SK-N-SH (cell line): ENCODE measurements at regions not wholly inside any gene's neighbourhood (a gene's known extent, or its start where the extent isn't known, plus 50 kb on each side); places are given as distances from the start of the nearest gene placed in this dataset.

Experiments
- CTCF ChIA-PET: fragments of 300-600, 350-600 bp; formaldehyde crosslinking; extraction: SDS; loops from one replicate; lab custom pipeline; 2021; lab: Yijun Ruan, JAX
- POLR2A ChIA-PET: fragments of 350-600 bp; sonication (Branson Sonifier 250); formaldehyde crosslinking; extraction: SDS; loops from one replicate; lab custom pipeline; 2020; ENCODE audit warnings: antibody characterized with exemption, inconsistent platforms; lab: Yijun Ruan, JAX
- DNase-seq: peaks from one replicate; pipeline ENCODE4 v3.0.0; 2012
- H2AFZ ChIP-seq: fragments of 200-600 bp; sonication (generic); 2 replicates; pipeline ENCODE4 v1.8.1; 2016; ENCODE audit warnings: antibody characterized with exemption, mild to moderate bottlenecking, low read depth
- H3F3A ChIP-seq: fragments of 200-600 bp; sonication (generic); replicated peaks from 2 replicates; pipeline ENCODE3; 2016; ENCODE audit warnings: antibody characterized with exemption, mild to moderate bottlenecking; ENCODE audit not compliant: insufficient read depth
- H3K27ac ChIP-seq, 2 experiments: fragments of 200-500 bp in 1 of 2; fragments of 200-600 bp in 1 of 2; sonication (Bioruptor generic) in 1 of 2; sonication (generic), shearing (Covaris generic) in 1 of 2; 2 replicates each; pipeline versions ENCODE4 v1.5.1 to v1.6.1; 2014 to 2016; ENCODE audit warnings: low read depth in 2 of 2, inconsistent platforms in 1 of 2, low read length in 1 of 2, mild to moderate bottlenecking in 1 of 2, mixed read lengths in 1 of 2
- H3K27me3 ChIP-seq: fragments of 200-600 bp; sonication (generic), shearing (Covaris generic); 2 replicates; pipeline ENCODE4 v1.6.1; 2016; ENCODE audit warnings: mixed run types; ENCODE audit not compliant: insufficient read depth
- H3K36me3 ChIP-seq, 2 experiments: fragments of 200-500 bp in 1 of 2; fragments of 200-600 bp in 1 of 2; sonication (Bioruptor generic) in 1 of 2; sonication (generic) in 1 of 2; replicated peaks in 1 of 2; 2 replicates each; pipeline versions ENCODE3 to v1.5.1; 2014 to 2016; ENCODE audit warnings: low read length in 1 of 2, mild to moderate bottlenecking in 1 of 2; ENCODE audit not compliant: insufficient read depth in 2 of 2, control insufficient read depth in 1 of 2
- H3K4me1 ChIP-seq, 2 experiments: fragments of 200-500 bp in 1 of 2; fragments of 200-600 bp in 1 of 2; sonication (Bioruptor generic) in 1 of 2; sonication (generic), shearing (Covaris generic) in 1 of 2; 2 replicates each; pipeline versions ENCODE4 v1.5.1 to v1.6.1; 2014 to 2016; ENCODE audit warnings: low read depth in 1 of 2, low read length in 1 of 2, mixed run types in 1 of 2; ENCODE audit not compliant: insufficient read depth in 2 of 2, control insufficient read depth in 1 of 2
- H3K4me2 ChIP-seq: fragments of 200-600 bp; sonication (generic), shearing (Covaris generic); 2 replicates; pipeline ENCODE4 v1.6.1; 2017; ENCODE audit warnings: mixed run types
- H3K4me3 ChIP-seq, 2 experiments: fragments of 200-500 bp in 1 of 2; fragments of 200-600 bp in 1 of 2; sonication (Bioruptor generic) in 1 of 2; sonication (generic), shearing (Covaris generic) in 1 of 2; 2 replicates each; pipeline versions ENCODE4 v1.5.1 to v1.8.1; 2014 to 2016; ENCODE audit warnings: low read depth in 2 of 2, inconsistent platforms in 1 of 2, low read length in 1 of 2, mild to moderate bottlenecking in 1 of 2, mixed read lengths in 1 of 2, moderate library complexity in 1 of 2
- H3K79me2 ChIP-seq: fragments of 200-600 bp; sonication (generic); 2 replicates; pipeline ENCODE4 v1.8.1; 2017; ENCODE audit warnings: mild to moderate bottlenecking; ENCODE audit not compliant: insufficient read depth
- H3K9ac ChIP-seq: fragments of 200-600 bp; sonication (generic); 2 replicates; pipeline ENCODE4 v1.6.1; 2017; ENCODE audit warnings: mixed run types
- H3K9me2 ChIP-seq: fragments of 200-600 bp; sonication (generic); 2 replicates; pipeline ENCODE4 v1.6.1; 2017; ENCODE audit warnings: mixed run types
- H3K9me3 ChIP-seq: fragments of 200-600 bp; sonication (generic); 2 replicates; pipeline ENCODE4 v1.6.1; 2017; ENCODE audit warnings: mixed run types, mild to moderate bottlenecking, moderate library complexity
- H4K20me1 ChIP-seq: fragments of 200-600 bp; sonication (generic); 2 replicates; pipeline ENCODE4 v1.6.1; 2017; ENCODE audit warnings: mild to moderate bottlenecking, mixed run types; ENCODE audit not compliant: insufficient read depth
- CHD2 ChIP-seq: fragments of 150-350 bp; IDR thresholded peaks from 2 replicates; pipeline ENCODE4 v1.6.1; 2018; ENCODE audit warnings: low read length; ENCODE audit not compliant: partially characterized antibody
- ELF1 ChIP-seq: IDR thresholded peaks from 2 replicates; pipeline ENCODE4 v1.4.0; 2012
- EP300 ChIP-seq, 2 experiments: IDR thresholded peaks; 2 replicates each; pipeline versions ENCODE4 v1.4.0 to v1.6.1; 2012; ENCODE audit warnings: borderline replicate concordance in 1 of 2, low read depth in 1 of 2, low read length in 1 of 2
- EZH2phosphoT487 ChIP-seq: fragments of 200-600 bp; sonication (generic); IDR thresholded peaks from 2 replicates; pipeline ENCODE4 v1.6.1; 2017; ENCODE audit warnings: low read depth, mixed run types, mild to moderate bottlenecking, antibody characterized with exemption, moderate library complexity, borderline replicate concordance
- FOSL2 ChIP-seq: IDR thresholded peaks from 2 replicates; pipeline ENCODE4 v1.4.0; 2012; ENCODE audit warnings: low read depth, mild to moderate bottlenecking, moderate library complexity, borderline replicate concordance
- FOXM1 ChIP-seq: IDR thresholded peaks from 2 replicates; pipeline ENCODE4 v1.4.0; 2012; ENCODE audit warnings: low read depth, mild to moderate bottlenecking
- GABPA ChIP-seq: IDR thresholded peaks from 2 replicates; pipeline ENCODE4 v1.4.0; 2012; ENCODE audit warnings: low read depth, mild to moderate bottlenecking
- GATA2 ChIP-seq: sonication (generic); formaldehyde crosslinking; IDR thresholded peaks from 2 replicates; pipeline ENCODE4 v1.5.0; 2020; ENCODE audit warnings: mild to moderate bottlenecking, missing genetic modification reagents
- MEF2A ChIP-seq: IDR thresholded peaks from 2 replicates; pipeline ENCODE4 v1.4.0; 2012; ENCODE audit warnings: low read depth, borderline replicate concordance
- MXI1 ChIP-seq: IDR thresholded peaks from 2 replicates; pipeline ENCODE4 v1.6.1; 2012; ENCODE audit warnings: mild to moderate bottlenecking, low read depth, low read length, improper control_type of control experiment
- NFIC ChIP-seq: IDR thresholded peaks from 2 replicates; pipeline ENCODE4 v1.4.0; 2012; ENCODE audit warnings: borderline replicate concordance
- POLR2AphosphoS5 ChIP-seq: IDR thresholded peaks from 2 replicates; pipeline ENCODE4 v1.6.1; 2012; ENCODE audit warnings: low read depth, low read length
- RAD21 ChIP-seq: IDR thresholded peaks from 2 replicates; pipeline ENCODE4 v1.6.1; 2012; ENCODE audit warnings: mild to moderate bottlenecking, low read length
- RCOR1 ChIP-seq: fragments of 150-350 bp; IDR thresholded peaks from 2 replicates; pipeline ENCODE4 v1.6.1; 2017; ENCODE audit warnings: antibody characterized with exemption, low read length
- RFX5 ChIP-seq: IDR thresholded peaks from 2 replicates; pipeline ENCODE4 v1.6.1; 2012; ENCODE audit warnings: mild to moderate bottlenecking, improper control_type of control experiment, low read length
- RXRA ChIP-seq: IDR thresholded peaks from 2 replicates; pipeline ENCODE4 v1.4.0; 2012; ENCODE audit warnings: low read depth, mild to moderate bottlenecking, borderline replicate concordance
- SMC3 ChIP-seq: IDR thresholded peaks from 2 replicates; pipeline ENCODE4 v1.6.1; 2012; ENCODE audit warnings: low read depth, low read length, improper control_type of control experiment
- TAF1 ChIP-seq: IDR thresholded peaks from 2 replicates; pipeline ENCODE4 v1.6.1; 2012; ENCODE audit warnings: low read depth, mild to moderate bottlenecking, low read length, moderate library complexity, borderline replicate concordance
- TEAD4 ChIP-seq: IDR thresholded peaks from 2 replicates; pipeline ENCODE4 v1.4.0; 2012; ENCODE audit warnings: mild to moderate bottlenecking, borderline replicate concordance; ENCODE audit not compliant: insufficient read depth
- WGBS: methylation state at CpG from one replicate; pipeline ENCODE4 v1.1.6; 2017; ENCODE audit warnings: low lambda C conversion rate; 5-methylcytosine and 5-hydroxymethylcytosine counted together
- TF ChIP-seq, protein P1 (sequence below): fragments of 150-350 bp; IDR thresholded peaks from 2 replicates; pipeline ENCODE4 v1.6.1; 2017; ENCODE audit warnings: antibody characterized with exemption, low read length, low read depth, borderline replicate concordance
- TF ChIP-seq, protein P2 (sequence below): fragments of 150-350 bp; IDR thresholded peaks from 2 replicates; pipeline ENCODE4 v1.6.1; 2016; ENCODE audit warnings: mild to moderate bottlenecking, low read depth, low read length
- TF ChIP-seq, protein P3 (sequence below): IDR thresholded peaks from 2 replicates; pipeline ENCODE4 v1.4.0; 2012; ENCODE audit warnings: low read depth, borderline replicate concordance
- TF ChIP-seq, protein P4 (sequence below): IDR thresholded peaks from 2 replicates; pipeline ENCODE4 v1.4.0; 2012; ENCODE audit warnings: low read depth
- TF ChIP-seq, protein P5 (sequence below): IDR thresholded peaks from 2 replicates; pipeline ENCODE4 v1.4.0; 2012; ENCODE audit warnings: low read depth, borderline replicate concordance

DNA sequence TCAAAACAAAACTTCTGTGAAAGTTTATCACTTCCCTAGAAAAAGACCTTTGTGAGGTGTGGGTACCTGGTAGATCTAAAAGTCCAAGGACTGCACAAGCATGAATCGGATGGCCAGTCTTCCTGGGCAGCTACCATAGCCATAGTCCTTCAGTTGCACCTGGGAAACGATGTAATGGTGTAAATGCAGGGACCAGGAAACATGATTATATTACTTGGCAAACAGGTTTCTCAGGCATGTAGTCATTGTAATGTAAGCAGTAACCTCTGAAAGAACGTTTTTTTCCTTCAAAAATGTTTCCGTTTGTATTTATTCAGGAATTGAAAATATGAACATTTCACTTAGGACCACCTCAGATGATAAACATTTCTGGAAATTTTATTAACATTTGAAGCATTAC, 433.4 kb downstream of the DTWD2 start:
- no peaks in the 10 kb centered on the region for H3K36me3 ChIP-seq
- H3K4me3 ChIP-seq, result no peak overlapping the region
- no peaks in the 10 kb centered on the region for H3F3A ChIP-seq
- no peaks in the 10 kb centered on the region for H3K9me2 ChIP-seq
- H3K9ac ChIP-seq, result no peak overlapping the region
- no peak overlapping the region for H3K4me2 ChIP-seq
- H2AFZ ChIP-seq, result no peak overlapping the region
- no peaks in the 10 kb centered on the region for H4K20me1 ChIP-seq
- H3K79me2 ChIP-seq, result no peaks in the 10 kb centered on the region
- H3K27me3 ChIP-seq, result no peaks in the 10 kb centered on the region
- 29% methylated on average over 4 of the region's 4 CpGs for WGBS
- DNase-seq, result no peak
- H3K4me1 ChIP-seq, result no peaks in the 10 kb centered on the region
- H3K9me3 ChIP-seq, result no peaks in the 10 kb centered on the region
- ChIA-PET CTCF (no interaction called here), POLR2A (no interaction called here)
- no peak for TF ChIP-seq FOSL2
- TF ChIP-seq, protein P1, sequence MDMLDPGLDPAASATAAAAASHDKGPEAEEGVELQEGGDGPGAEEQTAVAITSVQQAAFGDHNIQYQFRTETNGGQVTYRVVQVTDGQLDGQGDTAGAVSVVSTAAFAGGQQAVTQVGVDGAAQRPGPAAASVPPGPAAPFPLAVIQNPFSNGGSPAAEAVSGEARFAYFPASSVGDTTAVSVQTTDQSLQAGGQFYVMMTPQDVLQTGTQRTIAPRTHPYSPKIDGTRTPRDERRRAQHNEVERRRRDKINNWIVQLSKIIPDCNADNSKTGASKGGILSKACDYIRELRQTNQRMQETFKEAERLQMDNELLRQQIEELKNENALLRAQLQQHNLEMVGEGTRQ, result no peak
- TF ChIP-seq, protein P2, sequence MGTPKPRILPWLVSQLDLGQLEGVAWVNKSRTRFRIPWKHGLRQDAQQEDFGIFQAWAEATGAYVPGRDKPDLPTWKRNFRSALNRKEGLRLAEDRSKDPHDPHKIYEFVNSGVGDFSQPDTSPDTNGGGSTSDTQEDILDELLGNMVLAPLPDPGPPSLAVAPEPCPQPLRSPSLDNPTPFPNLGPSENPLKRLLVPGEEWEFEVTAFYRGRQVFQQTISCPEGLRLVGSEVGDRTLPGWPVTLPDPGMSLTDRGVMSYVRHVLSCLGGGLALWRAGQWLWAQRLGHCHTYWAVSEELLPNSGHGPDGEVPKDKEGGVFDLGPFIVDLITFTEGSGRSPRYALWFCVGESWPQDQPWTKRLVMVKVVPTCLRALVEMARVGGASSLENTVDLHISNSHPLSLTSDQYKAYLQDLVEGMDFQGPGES, result no peak
- TF ChIP-seq GATA2 (CRISPR knock-in tag), result no peak
- no peak for TF ChIP-seq SMC3
- no peak for TF ChIP-seq RAD21
- TF ChIP-seq TAF1, result no peak
- H3K27ac ChIP-seq, result no peak overlapping the region

DNA sequence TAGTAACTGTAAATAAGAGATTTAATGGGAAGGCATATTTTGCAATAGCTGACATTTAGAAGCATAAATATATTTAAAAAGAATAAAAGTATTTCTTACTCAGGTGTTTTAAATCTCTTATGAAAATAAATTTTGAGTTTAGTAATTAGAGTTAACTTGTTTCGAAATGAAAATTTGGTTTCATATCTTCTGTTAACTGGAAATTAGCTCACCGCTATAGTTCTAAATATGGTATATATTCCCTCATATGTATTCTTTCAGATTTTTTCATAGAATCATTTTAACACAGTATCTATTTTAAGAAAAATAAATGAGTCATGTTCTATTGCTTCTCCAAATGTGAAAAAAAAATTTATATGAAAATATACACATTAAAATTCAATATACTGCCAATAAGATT, 434.1 kb downstream of the DTWD2 start:
- WGBS, result 40% methylated on average over 2 of the region's 2 CpGs
- POLR2A ChIA-PET, result no interaction called here
- H3K9me2 ChIP-seq, result no peaks in the 10 kb centered on the region
- H4K20me1 ChIP-seq, result no peaks in the 10 kb centered on the region
- no peak overlapping the region for H3K9ac ChIP-seq
- H3K27me3 ChIP-seq, result no peaks in the 10 kb centered on the region
- H3K4me3 ChIP-seq, result no peak overlapping the region
- no peaks in the 10 kb centered on the region for H3K36me3 ChIP-seq
- H3K4me1 ChIP-seq, result no peaks in the 10 kb centered on the region
- CTCF ChIA-PET, result no interaction called here
- no peak overlapping the region for H2AFZ ChIP-seq
- H3K79me2 ChIP-seq, result no peaks in the 10 kb centered on the region
- no peak overlapping the region for H3K4me2 ChIP-seq
- DNase-seq, result no peak
- no peaks in the 10 kb centered on the region for H3K9me3 ChIP-seq
- H3K27ac ChIP-seq, result 0 out of 4 replicates have a peak overlapping the region, but pooled peaks of 1 of the 2 experiments have one; percentile 28
- TF ChIP-seq, protein P2, result no peak
- TF ChIP-seq MXI1 (no peak), POLR2AphosphoS5 (no peak), GABPA (no peak), FOSL2 (no peak), MEF2A (no peak), FOXM1 (no peak), NFIC (no peak), TEAD4 (no peak), ELF1 (no peak), CHD2 (no peak), EP300 (IDR thresholded peaks at IDR 0.05; ENCODE audit: borderline replicate concordance in 1 of 2, low read depth in 1 of 2, low read length in 1 of 2) (no peak), RXRA (no peak), RCOR1 (no peak), RFX5 (no peak), EZH2phosphoT487 (no peak)
- TF ChIP-seq, protein P3, sequence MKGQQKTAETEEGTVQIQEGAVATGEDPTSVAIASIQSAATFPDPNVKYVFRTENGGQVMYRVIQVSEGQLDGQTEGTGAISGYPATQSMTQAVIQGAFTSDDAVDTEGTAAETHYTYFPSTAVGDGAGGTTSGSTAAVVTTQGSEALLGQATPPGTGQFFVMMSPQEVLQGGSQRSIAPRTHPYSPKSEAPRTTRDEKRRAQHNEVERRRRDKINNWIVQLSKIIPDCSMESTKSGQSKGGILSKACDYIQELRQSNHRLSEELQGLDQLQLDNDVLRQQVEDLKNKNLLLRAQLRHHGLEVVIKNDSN, result no peak
- TF ChIP-seq, protein P4, sequence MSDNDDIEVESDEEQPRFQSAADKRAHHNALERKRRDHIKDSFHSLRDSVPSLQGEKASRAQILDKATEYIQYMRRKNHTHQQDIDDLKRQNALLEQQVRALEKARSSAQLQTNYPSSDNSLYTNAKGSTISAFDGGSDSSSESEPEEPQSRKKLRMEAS, result no peak
- TF ChIP-seq, protein P5, sequence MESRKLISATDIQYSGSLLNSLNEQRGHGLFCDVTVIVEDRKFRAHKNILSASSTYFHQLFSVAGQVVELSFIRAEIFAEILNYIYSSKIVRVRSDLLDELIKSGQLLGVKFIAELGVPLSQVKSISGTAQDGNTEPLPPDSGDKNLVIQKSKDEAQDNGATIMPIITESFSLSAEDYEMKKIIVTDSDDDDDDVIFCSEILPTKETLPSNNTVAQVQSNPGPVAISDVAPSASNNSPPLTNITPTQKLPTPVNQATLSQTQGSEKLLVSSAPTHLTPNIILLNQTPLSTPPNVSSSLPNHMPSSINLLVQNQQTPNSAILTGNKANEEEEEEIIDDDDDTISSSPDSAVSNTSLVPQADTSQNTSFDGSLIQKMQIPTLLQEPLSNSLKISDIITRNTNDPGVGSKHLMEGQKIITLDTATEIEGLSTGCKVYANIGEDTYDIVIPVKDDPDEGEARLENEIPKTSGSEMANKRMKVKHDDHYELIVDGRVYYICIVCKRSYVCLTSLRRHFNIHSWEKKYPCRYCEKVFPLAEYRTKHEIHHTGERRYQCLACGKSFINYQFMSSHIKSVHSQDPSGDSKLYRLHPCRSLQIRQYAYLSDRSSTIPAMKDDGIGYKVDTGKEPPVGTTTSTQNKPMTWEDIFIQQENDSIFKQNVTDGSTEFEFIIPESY, result no peak
- H3F3A ChIP-seq, result no peaks in the 10 kb centered on the region
